ENCODE measurements at regions not wholly inside any gene's neighbourhood (a gene's known extent, or its start where the extent isn't known, plus 50 kb on each side); places are given as distances from the start of the nearest gene placed in this dataset.

GRCh38 chr10:128518000-128518399 is 391.8 kb upstream of the MKI67 start:
- TF ChIP-seq RAD21 (IDR thresholded peaks at IDR 0.05; ENCODE audit: low read length) (no peak), YY1 (IDR thresholded peaks at IDR 0.05; ENCODE audit: low read depth) (no peak)
